ENCODE measurements at regions not wholly inside any gene's neighbourhood (a gene's known extent, or its start where the extent isn't known, plus 50 kb on each side); places are given as distances from the start of the nearest gene placed in this dataset.

GRCh38 chrX:150037041-150037440, 98.8 kb upstream of the EOLA2 start:
- TF ChIP-seq CTCF (IDR thresholded peaks at IDR 0.05 in 8 of 11, conservative IDR thresholded peaks at IDR 0.05 in 3 of 11), result no peak
- TF ChIP-seq POLR2AphosphoS5 (IDR thresholded peaks at IDR 0.05), result no peak

Data from spleen (tissue), 7 donors.